Suprapubic skin (tissue), 4 donors: ENCODE measurements at regions not wholly inside any gene's neighbourhood (a gene's known extent, or its start where the extent isn't known, plus 50 kb on each side); places are given as distances from the start of the nearest gene placed in this dataset.

Experiments used
- DNase-seq, 2 donors: peaks; one replicate each; pipeline ENCODE4 v3.0.0-alpha.2; 2019; ENCODE audit warnings: low spot score in 2 of 2
- H3K27ac ChIP-seq: fragments of 200-600 bp; sonication (generic); one replicate; pipeline ENCODE4 v1.5.1; 2019
- H3K27me3 ChIP-seq: fragments of 200-600 bp; sonication (generic); one replicate; pipeline ENCODE4 v1.5.1; 2019
- H3K36me3 ChIP-seq: fragments of 200-600 bp; sonication (generic); one replicate; pipeline ENCODE4 v1.5.1; 2019
- H3K4me1 ChIP-seq: fragments of 200-600 bp; sonication (generic); one replicate; pipeline ENCODE4 v1.5.1; 2019
- H3K4me3 ChIP-seq: fragments of 200-600 bp; sonication (generic); one replicate; pipeline ENCODE4 v1.5.1; 2019; ENCODE audit warnings: mild to moderate bottlenecking
- H3K9me3 ChIP-seq: fragments of 200-600 bp; sonication (generic); one replicate; pipeline ENCODE4 v1.5.1; 2019
- EP300 ChIP-seq: sonication (generic); formaldehyde crosslinking; IDR thresholded peaks from one replicate; pipeline ENCODE4 v1.6.1; 2017; ENCODE audit warnings: antibody characterized with exemption
- POLR2A ChIP-seq, 2 donors: fragments of 450-650 bp; IDR thresholded peaks; one replicate each; pipeline ENCODE4 v1.6.1; 2017; ENCODE audit warnings: antibody characterized with exemption in 2 of 2, mild to moderate bottlenecking in 2 of 2, moderate library complexity in 2 of 2
- POLR2AphosphoS5 ChIP-seq, 3 donors: sonication (generic); formaldehyde crosslinking; IDR thresholded peaks; one replicate each; pipeline ENCODE4 v1.6.1; 2017; ENCODE audit warnings: antibody characterized with exemption in 3 of 3
- WGBS: methylation state at CpG from one replicate; pipeline ENCODE4 v1.1.5; 2018; 5-methylcytosine and 5-hydroxymethylcytosine counted together
- TF ChIP-seq, protein P1 (sequence below), 2 donors: fragments of 200-600 bp in 1 of 2; fragments of 450-650 bp in 1 of 2; sonication (generic) in 1 of 2; IDR thresholded peaks; one replicate each; pipeline ENCODE4 v1.5.1; 2016 to 2019; ENCODE audit warnings: antibody characterized with exemption in 2 of 2, mild to moderate bottlenecking in 1 of 2, moderate library complexity in 1 of 2

DNA sequence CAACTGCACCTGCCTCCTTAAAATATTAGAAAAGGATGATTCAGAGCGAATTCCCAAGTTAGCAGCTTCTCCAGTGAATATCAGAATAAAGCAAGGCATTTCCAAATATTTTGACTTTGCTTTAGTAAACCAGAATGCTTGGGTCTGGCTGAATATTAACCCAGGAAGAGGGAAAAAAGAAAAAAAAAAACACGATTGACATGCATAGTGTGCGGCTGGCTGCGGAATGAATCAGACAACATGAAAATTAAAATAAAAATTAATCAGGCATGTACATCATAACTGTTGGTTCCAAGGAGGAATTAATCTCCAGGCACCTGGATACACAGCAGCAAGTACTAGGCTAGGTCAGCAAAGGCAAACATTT, 105.8 kb upstream of the NCKAP5 start:
- H3K4me3 ChIP-seq = peak overlapping the region; percentile 37
- no peak overlapping the region for H3K27ac ChIP-seq
- WGBS = 51% methylated on average over 4 of the region's 4 CpGs

DNA sequence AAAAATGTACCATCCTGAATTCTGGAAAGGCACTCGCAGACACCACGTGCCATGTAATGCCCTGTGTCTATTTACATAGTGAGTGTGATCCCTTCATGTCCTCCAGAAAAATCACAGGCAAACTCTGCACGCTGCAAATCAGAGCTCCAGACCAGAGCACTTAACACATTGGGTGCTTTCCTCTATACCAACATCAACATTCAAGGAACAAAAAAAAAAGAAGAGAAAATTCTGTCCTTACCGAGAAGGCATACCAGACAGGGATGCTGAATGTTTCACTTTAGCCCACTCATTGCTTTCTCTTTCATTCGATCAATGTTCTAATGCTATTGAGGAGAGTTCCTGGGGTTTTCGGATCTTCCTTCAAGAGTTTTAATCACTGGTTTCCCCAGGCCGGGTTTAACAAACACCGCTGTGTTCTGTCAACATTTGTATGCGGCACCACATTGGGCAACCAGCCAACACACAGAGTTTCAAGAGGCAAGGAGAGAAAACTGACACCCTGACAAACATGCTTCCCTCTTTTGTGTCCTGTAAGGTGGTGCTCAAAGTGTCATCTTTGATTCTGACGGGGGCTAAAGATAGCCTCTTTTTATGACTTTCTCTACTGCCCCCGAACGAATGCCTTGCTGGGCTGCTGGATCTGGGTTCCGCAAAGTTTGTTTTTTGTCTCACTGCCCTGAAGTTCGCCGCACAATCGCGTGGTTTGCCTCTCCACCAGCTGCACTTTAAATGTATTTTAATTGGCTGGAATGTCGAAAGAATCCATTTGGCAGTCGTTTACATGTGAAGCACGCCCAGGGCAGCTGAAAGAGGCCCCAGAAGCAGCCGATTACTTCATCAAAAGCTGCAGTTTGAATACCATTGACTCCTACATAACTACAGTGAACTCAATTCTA, 106.4 kb upstream of the NCKAP5 start:
- Histone ChIP-seq H3K4me1 (peaks cover 25% of the 10 kb centered on the region), H3K36me3 (no peaks in the 10 kb centered on the region), H3K27ac (peak overlapping the region; percentile 9), H3K4me3 (peak overlapping the region; percentile 37), H3K9me3 (no peaks in the 10 kb centered on the region), H3K27me3 (no peaks in the 10 kb centered on the region)
- peak; percentile 62 to 84 for DNase-seq
- TF ChIP-seq, protein P1, sequence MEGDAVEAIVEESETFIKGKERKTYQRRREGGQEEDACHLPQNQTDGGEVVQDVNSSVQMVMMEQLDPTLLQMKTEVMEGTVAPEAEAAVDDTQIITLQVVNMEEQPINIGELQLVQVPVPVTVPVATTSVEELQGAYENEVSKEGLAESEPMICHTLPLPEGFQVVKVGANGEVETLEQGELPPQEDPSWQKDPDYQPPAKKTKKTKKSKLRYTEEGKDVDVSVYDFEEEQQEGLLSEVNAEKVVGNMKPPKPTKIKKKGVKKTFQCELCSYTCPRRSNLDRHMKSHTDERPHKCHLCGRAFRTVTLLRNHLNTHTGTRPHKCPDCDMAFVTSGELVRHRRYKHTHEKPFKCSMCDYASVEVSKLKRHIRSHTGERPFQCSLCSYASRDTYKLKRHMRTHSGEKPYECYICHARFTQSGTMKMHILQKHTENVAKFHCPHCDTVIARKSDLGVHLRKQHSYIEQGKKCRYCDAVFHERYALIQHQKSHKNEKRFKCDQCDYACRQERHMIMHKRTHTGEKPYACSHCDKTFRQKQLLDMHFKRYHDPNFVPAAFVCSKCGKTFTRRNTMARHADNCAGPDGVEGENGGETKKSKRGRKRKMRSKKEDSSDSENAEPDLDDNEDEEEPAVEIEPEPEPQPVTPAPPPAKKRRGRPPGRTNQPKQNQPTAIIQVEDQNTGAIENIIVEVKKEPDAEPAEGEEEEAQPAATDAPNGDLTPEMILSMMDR (IDR thresholded peaks at IDR 0.05) = no peak
- TF ChIP-seq POLR2A (IDR thresholded peaks at IDR 0.05) (no peak), EP300 (no peak)
- WGBS = 9% methylated on average over 21 of the region's 21 CpGs

More for the DNA sequence above, 105.8 kb upstream of the NCKAP5 start:
- no peaks in the 10 kb centered on the region for H3K36me3 ChIP-seq
- H3K9me3 ChIP-seq = no peaks in the 10 kb centered on the region
- no peak for DNase-seq
- H3K27me3 ChIP-seq = no peaks in the 10 kb centered on the region
- peaks cover 25% of the 10 kb centered on the region for H3K4me1 ChIP-seq
- TF ChIP-seq EP300 (no peak), POLR2A (IDR thresholded peaks at IDR 0.05) (no peak)
- TF ChIP-seq, protein P1 (IDR thresholded peaks at IDR 0.05) = no peak

DNA sequence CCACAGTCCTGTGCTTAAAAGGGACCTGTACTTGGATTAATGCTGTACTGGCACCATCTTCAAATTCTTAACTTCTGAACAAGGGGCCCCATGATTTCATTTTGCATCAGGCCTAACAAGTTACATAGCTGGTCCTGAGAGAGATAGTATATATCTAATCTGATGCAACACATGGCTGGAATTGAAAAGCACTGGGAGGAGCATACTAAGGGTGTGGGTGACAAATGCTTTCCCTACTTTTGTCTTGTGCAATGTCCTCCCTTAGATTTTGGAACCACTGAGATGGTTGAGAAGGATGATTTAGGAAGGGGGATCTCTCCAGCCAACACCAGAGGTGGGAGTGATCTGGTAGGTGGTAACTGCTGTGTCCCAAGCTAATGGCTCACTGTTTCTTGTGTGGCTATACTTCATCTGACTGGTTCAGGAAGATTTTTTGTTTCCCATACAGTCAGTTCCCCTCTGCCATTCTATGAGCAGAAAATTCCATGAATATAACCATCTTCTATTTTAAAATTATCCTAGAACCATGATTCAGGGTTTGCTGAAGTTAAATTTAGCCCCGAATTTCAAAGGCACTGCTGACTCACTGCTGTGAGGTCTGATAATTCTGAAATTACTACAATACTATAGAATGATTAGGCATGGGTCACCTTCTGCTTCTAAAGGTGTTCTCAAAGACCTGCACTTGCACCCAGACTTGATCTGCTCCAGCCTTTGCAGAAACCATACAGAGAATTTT, 108.3 kb upstream of the NCKAP5 start:
- Histone ChIP-seq H3K36me3 (no peaks in the 10 kb centered on the region), H3K9me3 (no peaks in the 10 kb centered on the region), H3K27ac (no peak overlapping the region), H3K27me3 (no peaks in the 10 kb centered on the region), H3K4me3 (no peak overlapping the region), H3K4me1 (peaks cover 25% of the 10 kb centered on the region)
- WGBS = 84% methylated on average over 1 of the region's 1 CpG
- TF ChIP-seq POLR2AphosphoS5 (IDR thresholded peaks at IDR 0.05) = no peak
- DNase-seq = no peak

DNA sequence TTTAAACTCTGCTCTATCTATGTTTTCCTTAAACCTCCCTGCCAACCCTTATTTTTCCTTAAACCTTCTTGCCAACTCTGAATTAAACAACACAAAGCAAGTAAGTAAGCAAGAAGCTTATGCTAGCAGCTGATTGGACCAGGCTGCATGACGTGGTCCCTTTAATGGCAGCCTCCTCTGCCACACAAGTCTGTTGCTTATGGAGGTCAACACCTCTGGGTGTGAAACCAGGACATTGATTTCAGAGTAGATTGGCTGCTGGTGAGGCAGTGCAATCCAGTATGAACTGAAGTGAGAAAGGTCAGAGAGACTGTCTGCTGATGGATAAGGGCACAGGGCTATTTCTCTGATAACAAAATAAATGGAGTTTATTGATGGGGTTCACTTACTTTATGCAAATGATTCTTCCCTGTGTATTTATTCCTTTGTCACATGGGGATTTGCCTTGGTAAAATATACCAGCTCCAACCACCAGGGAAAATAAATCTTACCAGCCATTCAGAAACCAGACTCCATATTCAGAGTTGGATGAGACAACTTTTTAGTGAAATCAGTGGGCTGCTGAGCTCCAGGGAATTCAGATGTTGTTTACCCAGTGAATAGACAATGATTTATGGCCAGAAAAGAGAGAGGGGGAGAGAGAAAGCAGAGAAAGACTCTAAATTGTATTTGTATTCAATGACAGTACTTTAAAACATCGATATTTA, 112.2 kb upstream of the NCKAP5 start:
- H3K27me3 ChIP-seq = no peaks in the 10 kb centered on the region

DNA sequence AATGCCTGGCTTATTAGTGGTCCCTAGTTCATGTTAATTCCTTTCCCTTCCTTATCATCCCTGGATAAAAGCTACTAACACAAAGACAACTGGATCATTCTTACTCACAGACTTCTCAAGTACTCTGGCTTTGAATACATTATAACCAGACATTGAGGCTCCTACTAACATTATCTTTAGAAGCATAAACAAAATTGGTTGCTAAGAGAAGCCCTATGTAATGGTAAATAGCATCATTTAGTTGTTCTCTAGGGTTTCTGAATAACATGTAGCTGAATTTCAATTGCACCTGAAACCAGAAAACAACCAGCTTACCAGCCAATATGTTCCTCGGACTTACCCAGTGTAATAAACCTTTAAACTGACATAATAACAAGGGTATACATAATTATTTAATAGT, 114.1 kb upstream of the NCKAP5 start:
- Histone ChIP-seq H3K4me1 (no peaks in the 10 kb centered on the region), H3K36me3 (no peaks in the 10 kb centered on the region), H3K27me3 (no peaks in the 10 kb centered on the region), H3K27ac (no peak overlapping the region), H3K9me3 (no peaks in the 10 kb centered on the region), H3K4me3 (no peak overlapping the region)
- WGBS = 92% methylated on average over 1 of the region's 1 CpG
- no peak for DNase-seq
- no peak for TF ChIP-seq POLR2A (IDR thresholded peaks at IDR 0.05)
- no peak for TF ChIP-seq POLR2AphosphoS5 (IDR thresholded peaks at IDR 0.05)
- TF ChIP-seq EP300 = no peak
- TF ChIP-seq, protein P1 (IDR thresholded peaks at IDR 0.05) = no peak

More for the DNA sequence above, 112.2 kb upstream of the NCKAP5 start:
- no peaks in the 10 kb centered on the region for H3K36me3 ChIP-seq
- no peak overlapping the region for H3K4me3 ChIP-seq
- H3K9me3 ChIP-seq = no peaks in the 10 kb centered on the region
- TF ChIP-seq POLR2A (IDR thresholded peaks at IDR 0.05) = no peak
- TF ChIP-seq, protein P1 (IDR thresholded peaks at IDR 0.05) = no peak
- no peak for TF ChIP-seq EP300
- TF ChIP-seq POLR2AphosphoS5 (IDR thresholded peaks at IDR 0.05) = no peak
- no peak for DNase-seq
- no peak overlapping the region for H3K27ac ChIP-seq
- 85% methylated on average over 2 of the region's 2 CpGs for WGBS
- H3K4me1 ChIP-seq = peaks cover 9% of the 10 kb centered on the region
